Neural progenitor cell (in vitro differentiated cells): ENCODE measurements at regions not wholly inside any gene's neighbourhood (a gene's known extent, or its start where the extent isn't known, plus 50 kb on each side); places are given as distances from the start of the nearest gene placed in this dataset.

ENCODE experiments used
- CTCF ChIP-seq: fragments of 200-600 bp; sonication (generic); IDR thresholded peaks from 2 replicates; pipeline ENCODE4 v1.5.1; 2017; ENCODE audit warnings: antibody characterized with exemption, mild to moderate bottlenecking
- EZH2 ChIP-seq: fragments of 200-600 bp; sonication (generic); IDR thresholded peaks from 2 replicates; pipeline ENCODE4 v1.6.1; 2017; ENCODE audit warnings: antibody characterized with exemption, mild to moderate bottlenecking, moderate library complexity

GRCh38 chr17:83019376-83019775, 60.0 kb upstream of the METRNL start:
- TF ChIP-seq CTCF (no peak), EZH2 (no peak)
